Heart right ventricle (tissue), 16 donors: ENCODE measurements at regions not wholly inside any gene's neighbourhood (a gene's known extent, or its start where the extent isn't known, plus 50 kb on each side); places are given as distances from the start of the nearest gene placed in this dataset.
A peak's percentile ranks its signal among the peaks of the same experiment; 100 is the strongest.
"Not testable (repeated sequence)": the region's sequence is repeated elsewhere in the genome, so short reads cannot be mapped to it uniquely, and the experiment has no call there.

Experiments
- ATAC-seq, 8 donors: fragments of 200-7000 bp; cut with Tn5 transposase; one replicate each; pipeline ENCODE4 v1.9.1; 2020; ENCODE audit warnings: mild to moderate bottlenecking in 8 of 8, moderate library complexity in 8 of 8, moderate number of reproducible peaks in 1 of 8
- DNase-seq, 2 donors: peaks; one replicate each; pipeline ENCODE4 v3.0.0-alpha.2; 2020
- H3K27ac ChIP-seq, 10 donors: fragments of 200-600 bp; sonication (generic) in 2 of 10; one replicate each; pipeline versions ENCODE4 v1.5.0 to v1.8.0; 2020 to 2022; ENCODE audit warnings: mild to moderate bottlenecking in 3 of 10
- H3K27me3 ChIP-seq, 7 donors: fragments of 200-600 bp; one replicate each; pipeline ENCODE4 v1.8.0; 2021 to 2022; ENCODE audit warnings: mild to moderate bottlenecking in 2 of 7
- H3K36me3 ChIP-seq, 9 donors: fragments of 200-600 bp; sonication (generic) in 1 of 9; one replicate each; pipeline versions ENCODE4 v1.5.0 to v1.8.0; 2020 to 2022; ENCODE audit warnings: mild to moderate bottlenecking in 2 of 9
- H3K4me1 ChIP-seq, 9 donors: fragments of 200-600 bp; sonication (generic) in 1 of 9; one replicate each; pipeline versions ENCODE4 v1.5.0 to v1.8.0; 2020 to 2022; ENCODE audit warnings: mild to moderate bottlenecking in 4 of 9
- H3K4me3 ChIP-seq, 10 donors: fragments of 200-600 bp; sonication (generic) in 2 of 10; one replicate each; pipeline versions ENCODE4 v1.5.0 to v1.8.0; 2020 to 2022; ENCODE audit warnings: mild to moderate bottlenecking in 7 of 10, moderate library complexity in 2 of 10
- H3K9me3 ChIP-seq, 11 donors: fragments of 200-600 bp in 10 of 11; sonication (generic) in 2 of 11; one replicate each; pipeline versions ENCODE4 v1.5.0 to v1.8.0; 2013 to 2022; ENCODE audit warnings: mild to moderate bottlenecking in 2 of 11, control low read depth in 1 of 11, moderate library complexity in 1 of 11
- CTCF ChIP-seq, 9 donors: fragments of 200-600 bp; sonication (generic) in 2 of 9; IDR thresholded peaks; one replicate each; pipeline versions ENCODE4 v1.5.0 to v1.8.0; 2021 to 2022; ENCODE audit warnings: antibody characterized with exemption in 9 of 9, mild to moderate bottlenecking in 5 of 9, moderate library complexity in 1 of 9
- WGBS, 2 donors: extraction: QIAGEN DNeasy Blood & Tissue Kit; methylation state at CpG; one replicate each; pipeline ENCODE4 v1.1.7; 2013; ENCODE audit warnings: inconsistent platforms in 1 of 2; 5-methylcytosine and 5-hydroxymethylcytosine counted together
- intact Hi-C, 10 donors: fragments of 100-400 bp; cut with DNase I; formaldehyde crosslinking; loops; one replicate each; pipeline versions ENCODE4 v1.11.1 to v1.14.2; 2022
- donor health status: Arrhythmogenic right ventricular cardiomyopathy.
- donor health status: ischemic (EF 13 %, LVEDD 7.1; RV severe dilation, severe dysfunction).
- donor health status: healthy with polysubstance abuse.
- donor health status: DM: no; HTN: yes; CAD: no.
- donor health status: DM: no; HTN: no; CAD: no.
- donor health status: ischemic (EF 25% LVEDD 6.9; RV normal size, moderate dysfunction).
- donor health status: ischemic (EF 25% LVEDD 5.7; RV mildly dilated, moderate dysfunction).
- donor health status: healthy.
- donor health status: DM: yes; HTN: yes; CAD: no.
- donor health status: Ischemic cardiomyopathy.
- donor health status: ischemic (EF 35%, LVEDD 5.7; RV mildly dilated, moderate dysfunction).
- donor health status: nonischemic (EF 11% LVEDD 7.7; RV severe dilation, severe dysfunction).
- donor health status: DM: yes; HTN: yes; CAD: no.
- donor health status: PGD.
- donor health status: ischemic (EF 29% LVEDD 5.4; RV normal size, mild dysfunction).
- donor health status: nonischemic (EF 23%, LVEDD 6.1; RV moderate dilation, normal function).

- Histone ChIP-seq H3K36me3 (no peaks in the 10 kb centered on the region), H3K4me3 (no peak overlapping the region), H3K4me1 (no peaks in the 10 kb centered on the region), H3K9me3 (peaks cover 0 to 31% (median 20%) of the 10 kb centered on the region in 11 donors), H3K27me3 (peaks cover 0 to 51% (median 30%) of the 10 kb centered on the region in 7 donors), H3K27ac (no peak overlapping the region)
- TF ChIP-seq CTCF (IDR thresholded peaks at IDR 0.05) = no peak
- no peak for ATAC-seq
- no peak for DNase-seq
- intact Hi-C loops = loop anchor here in 1 of 10 donors (10.0 kb wide), 1 partner anchor 388 kb away; no protein-coding TSS in a partner anchor
Observed at GRCh38 chr3:10733297-10733696, 82.7 kb upstream of the SLC6A11 start.

- not testable (repeated sequence) for H3K36me3 ChIP-seq, DNase-seq, H3K4me3 ChIP-seq, ATAC-seq, H3K4me1 ChIP-seq, H3K27ac ChIP-seq
- peaks cover 0 to 58% (median 44%) of the 10 kb centered on the region in 7 donors for H3K27me3 ChIP-seq
- 67 to 75% methylated on average over 3 of the region's 3 CpGs for WGBS, 2 donors
- peaks cover 0 to 27% (median 20%) of the 10 kb centered on the region in 11 donors for H3K9me3 ChIP-seq
- intact Hi-C loops = loop anchor here in 3 of 10 donors (5.0 to 10.0 kb wide), 3 partner anchors 319 to 394 kb away; no protein-coding TSS in a partner anchor
Observed at GRCh38 chr3:10736444-10736843, 79.6 kb upstream of the SLC6A11 start.

- no peak for TF ChIP-seq CTCF (IDR thresholded peaks at IDR 0.05)
- intact Hi-C loops = loop anchor here (2.0 to 10.0 kb wide), 4 partner anchors 320 to 395 kb away; no protein-coding TSS in a partner anchor
- ATAC-seq = no peak
Observed at GRCh38 chr3:10737785-10738184, 78.2 kb upstream of the SLC6A11 start.

GRCh38 chr3:10738688-10739372 lies 77.2 kb upstream of the SLC6A11 start:
- Histone ChIP-seq H3K36me3 (no peaks in the 10 kb centered on the region), H3K9me3 (peaks cover 0 to 8% (median 4%) of the 10 kb centered on the region in 11 donors), H3K27me3 (peaks cover 0 to 74% (median 57%) of the 10 kb centered on the region in 7 donors), H3K4me3 (peak overlapping the region in 7 of 10 donors; percentile 21 to 45 (median 39)), H3K27ac (no peak overlapping the region), H3K4me1 (peaks cover 0 to 4% (median 0%) of the 10 kb centered on the region in 9 donors)
- intact Hi-C loops = loop anchor here (2.0 to 10.0 kb wide), 4 partner anchors 322 to 397 kb away; no protein-coding TSS in a partner anchor
- ATAC-seq (peak; percentile 58 to 92 (median 82)), DNase-seq (peak; percentile 57 to 64)
- WGBS, 2 donors = 3 to 4% methylated on average over 29 to 30 of the region's 30 CpGs
- TF ChIP-seq CTCF (IDR thresholded peaks at IDR 0.05) = peak; percentile 66 to 89 (median 85)

More at GRCh38 chr3:10737785-10738184, 78.2 kb upstream of the SLC6A11 start:
- Histone ChIP-seq H3K9me3 (peaks cover 0 to 18% (median 14%) of the 10 kb centered on the region in 11 donors), H3K4me1 (peaks cover 0 to 4% (median 0%) of the 10 kb centered on the region in 9 donors), H3K27ac (no peak overlapping the region), H3K27me3 (peaks cover 0 to 63% (median 47%) of the 10 kb centered on the region in 7 donors), H3K36me3 (no peaks in the 10 kb centered on the region), H3K4me3 (no peak overlapping the region)
- 88 to 90% methylated on average over 7 of the region's 7 CpGs for WGBS, 2 donors
- DNase-seq = no peak

GRCh38 chr3:10740954-10741353 lies 75.1 kb upstream of the SLC6A11 start:
- Histone ChIP-seq H3K4me1 (peaks cover 0 to 4% (median 0%) of the 10 kb centered on the region in 9 donors), H3K9me3 (no peaks in the 10 kb centered on the region), H3K27me3 (peaks cover 0 to 73% (median 56%) of the 10 kb centered on the region in 7 donors), H3K27ac (no peak overlapping the region), H3K36me3 (no peaks in the 10 kb centered on the region), H3K4me3 (no peak overlapping the region)
- no peak for TF ChIP-seq CTCF (IDR thresholded peaks at IDR 0.05)
- ATAC-seq = no peak
- WGBS, 2 donors = 61 to 77% methylated on average over 4 of the region's 4 CpGs
- DNase-seq = no peak
- intact Hi-C loops = no loop called here
